ENCODE measurements at regions not wholly inside any gene's neighbourhood (a gene's known extent, or its start where the extent isn't known, plus 50 kb on each side); places are given as distances from the start of the nearest gene placed in this dataset.

GRCh38 chrX:93420525-93421082 lies 252.8 kb downstream of the NAP1L3 start:
- Histone ChIP-seq H3K9ac (no peak overlapping the region), H3K79me2 (ENCODE audit: insufficient read depth) (no peaks in the 10 kb centered on the region), H3K4me1 (ENCODE audit: control insufficient read depth in 1 of 2, insufficient read depth in 2 of 2, low read depth in 1 of 2, low read length in 1 of 2) (no peaks in the 10 kb centered on the region), H3K27ac (ENCODE audit: low read depth in 2 of 2, low read length in 1 of 2) (no peak overlapping the region), H3K4me2 (no peak overlapping the region), H3K27me3 (ENCODE audit: insufficient read depth) (no peaks in the 10 kb centered on the region), H3K9me2 (no peaks in the 10 kb centered on the region), H3K9me3 (no peaks in the 10 kb centered on the region), H3K36me3 (replicated peaks in 1 of 2; ENCODE audit: control insufficient read depth in 1 of 2, insufficient read depth in 2 of 2, low read length in 1 of 2) (no peaks in the 10 kb centered on the region), H3F3A (replicated peaks; ENCODE audit: insufficient read depth) (no peaks in the 10 kb centered on the region), H4K20me1 (ENCODE audit: insufficient read depth) (no peaks in the 10 kb centered on the region), H3K4me3 (ENCODE audit: low read depth in 2 of 2, low read length in 1 of 2) (no peak overlapping the region), H2AFZ (ENCODE audit: low read depth) (no peak overlapping the region)
- ChIA-PET POLR2A (no interaction called here), CTCF (interaction anchor here (0.6 to 3.0 kb wide), 2 partner anchors 22 to 289 kb away, joined by 3 to 14 read pairs; no protein-coding TSS in a partner anchor)
- under 1% methylated on average over 7 of the region's 7 CpGs for WGBS (ENCODE audit: low lambda C conversion rate)
- no peak for DNase-seq
- TF ChIP-seq GABPA (IDR thresholded peaks at IDR 0.05; ENCODE audit: low read depth) (no peak), JUND (IDR thresholded peaks at IDR 0.05) (no peak), MAX (IDR thresholded peaks at IDR 0.05; ENCODE audit: low read depth) (no peak), SMC3 (IDR thresholded peaks at IDR 0.05; ENCODE audit: low read depth, low read length) (no peak), RCOR1 (IDR thresholded peaks at IDR 0.05; ENCODE audit: low read length) (no peak), PBX3 (IDR thresholded peaks at IDR 0.05) (no peak), TCF12 (IDR thresholded peaks at IDR 0.05) (no peak), MEF2A (IDR thresholded peaks at IDR 0.05; ENCODE audit: borderline replicate concordance, low read depth) (no peak), FOXJ3 (CRISPR knock-in tag; IDR thresholded peaks at IDR 0.05) (no peak), IRF3 (IDR thresholded peaks at IDR 0.05; ENCODE audit: low read depth, low read length) (no peak)

- H3K4me1 ChIP-seq (ENCODE audit: control insufficient read depth in 1 of 2, insufficient read depth in 2 of 2, low read depth in 1 of 2, low read length in 1 of 2) = no peaks in the 10 kb centered on the region
- TF ChIP-seq CHD2 (IDR thresholded peaks at IDR 0.05; ENCODE audit: low read length, partially characterized antibody) (no peak), RXRA (IDR thresholded peaks at IDR 0.05; ENCODE audit: borderline replicate concordance, low read depth) (no peak), TCF12 (IDR thresholded peaks at IDR 0.05) (no peak), TEAD4 (IDR thresholded peaks at IDR 0.05; ENCODE audit: borderline replicate concordance, insufficient read depth) (no peak), EZH2phosphoT487 (IDR thresholded peaks at IDR 0.05; ENCODE audit: borderline replicate concordance, low read depth) (no peak), MAX (IDR thresholded peaks at IDR 0.05; ENCODE audit: low read depth) (no peak), PBX3 (IDR thresholded peaks at IDR 0.05) (no peak), USF2 (IDR thresholded peaks at IDR 0.05; ENCODE audit: borderline replicate concordance, low read depth, low read length) (no peak), CTCF (IDR thresholded peaks at IDR 0.05) (no peak), GABPA (IDR thresholded peaks at IDR 0.05; ENCODE audit: low read depth) (no peak), POLR2AphosphoS5 (IDR thresholded peaks at IDR 0.05; ENCODE audit: low read depth, low read length) (no peak), FOXM1 (IDR thresholded peaks at IDR 0.05; ENCODE audit: low read depth) (no peak), GATA2 (CRISPR knock-in tag; IDR thresholded peaks at IDR 0.05) (no peak), YY1 (IDR thresholded peaks at IDR 0.05; ENCODE audit: low read depth) (no peak), NFIC (IDR thresholded peaks at IDR 0.05; ENCODE audit: borderline replicate concordance) (no peak)
- H3K27me3 ChIP-seq (ENCODE audit: insufficient read depth) = no peaks in the 10 kb centered on the region
- ChIA-PET CTCF (interaction anchor here (0.6 kb wide), 1 partner anchor 289 kb away, joined by 3 read pairs; no protein-coding TSS in a partner anchor), POLR2A (no interaction called here)
- no peaks in the 10 kb centered on the region for H3K79me2 ChIP-seq (ENCODE audit: insufficient read depth)
- no peaks in the 10 kb centered on the region for H4K20me1 ChIP-seq (ENCODE audit: insufficient read depth)
- H3K27ac ChIP-seq (ENCODE audit: low read depth in 2 of 2, low read length in 1 of 2) = no peak overlapping the region
- 0% methylated on average over 2 of the region's 2 CpGs for WGBS (ENCODE audit: low lambda C conversion rate)
- H3K9ac ChIP-seq = no peak overlapping the region
- no peak for DNase-seq
- H2AFZ ChIP-seq (ENCODE audit: low read depth) = no peak overlapping the region
- H3K9me2 ChIP-seq = no peaks in the 10 kb centered on the region
- no peaks in the 10 kb centered on the region for H3K36me3 ChIP-seq (replicated peaks in 1 of 2; ENCODE audit: control insufficient read depth in 1 of 2, insufficient read depth in 2 of 2, low read length in 1 of 2)
- H3K9me3 ChIP-seq = no peaks in the 10 kb centered on the region
- no peak overlapping the region for H3K4me2 ChIP-seq
- no peaks in the 10 kb centered on the region for H3F3A ChIP-seq (replicated peaks; ENCODE audit: insufficient read depth)
- H3K4me3 ChIP-seq (ENCODE audit: low read depth in 2 of 2, low read length in 1 of 2) = no peak overlapping the region
Observed at GRCh38 chrX:93420090-93420489, 253.3 kb downstream of the NAP1L3 start.

Measured in SK-N-SH (cell line).